ENCODE measurements at regions not wholly inside any gene's neighbourhood (a gene's known extent, or its start where the extent isn't known, plus 50 kb on each side); places are given as distances from the start of the nearest gene placed in this dataset.

DNA sequence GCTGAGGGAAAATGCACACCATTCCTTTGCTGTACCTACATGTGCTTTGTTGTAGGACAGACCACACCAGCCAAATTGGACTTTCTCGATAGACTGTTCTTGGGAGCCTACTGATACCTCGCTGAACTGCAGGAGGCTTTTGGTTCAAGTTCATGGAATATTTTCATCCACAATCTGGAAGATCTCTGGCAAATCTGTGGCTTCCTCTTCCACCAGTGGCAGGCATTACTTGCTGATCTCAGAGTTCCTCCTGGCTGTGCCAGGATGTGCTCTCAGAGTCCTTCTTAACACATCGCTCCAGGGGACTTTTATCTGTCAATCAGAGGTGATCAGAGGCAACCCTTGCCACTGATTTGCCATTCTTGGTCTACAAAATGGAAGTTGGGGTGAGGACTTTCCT, 87.7 kb downstream of the PTGR3 start:
- Histone ChIP-seq H2AFZ (no peak overlapping the region), H4K20me1 (ENCODE audit: insufficient read depth, poor library complexity, severe bottlenecking) (no peaks in the 10 kb centered on the region), H3K27ac (no peak overlapping the region), H3K9me2 (replicated peaks; ENCODE audit: insufficient read depth) (no peaks in the 10 kb centered on the region), H3K4me3 (no peak overlapping the region), H3K36me3 (replicated peaks; ENCODE audit: insufficient read depth, low read depth) (no peaks in the 10 kb centered on the region), H3K4me2 (no peak overlapping the region), H3K27me3 (no peaks in the 10 kb centered on the region), H3K79me2 (no peaks in the 10 kb centered on the region), H3K9me3 (ENCODE audit: low read depth) (no peaks in the 10 kb centered on the region), H3K4me1 (ENCODE audit: insufficient read depth) (no peaks in the 10 kb centered on the region)
- WGBS (ENCODE audit: low lambda C conversion rate, missing lambda C conversion rate) = 85% methylated on average over 3 of the region's 3 CpGs
- DNase-seq (ENCODE audit: low spot score) = no peak
- TF ChIP-seq EZH2phosphoT487 (IDR thresholded peaks at IDR 0.05; ENCODE audit: low read depth, severe bottlenecking, unreplicated experiment) = no peak
- TF ChIP-seq EZH2 (IDR thresholded peaks at IDR 0.05; ENCODE audit: borderline replicate concordance) = no peak
- TF ChIP-seq, protein P1, sequence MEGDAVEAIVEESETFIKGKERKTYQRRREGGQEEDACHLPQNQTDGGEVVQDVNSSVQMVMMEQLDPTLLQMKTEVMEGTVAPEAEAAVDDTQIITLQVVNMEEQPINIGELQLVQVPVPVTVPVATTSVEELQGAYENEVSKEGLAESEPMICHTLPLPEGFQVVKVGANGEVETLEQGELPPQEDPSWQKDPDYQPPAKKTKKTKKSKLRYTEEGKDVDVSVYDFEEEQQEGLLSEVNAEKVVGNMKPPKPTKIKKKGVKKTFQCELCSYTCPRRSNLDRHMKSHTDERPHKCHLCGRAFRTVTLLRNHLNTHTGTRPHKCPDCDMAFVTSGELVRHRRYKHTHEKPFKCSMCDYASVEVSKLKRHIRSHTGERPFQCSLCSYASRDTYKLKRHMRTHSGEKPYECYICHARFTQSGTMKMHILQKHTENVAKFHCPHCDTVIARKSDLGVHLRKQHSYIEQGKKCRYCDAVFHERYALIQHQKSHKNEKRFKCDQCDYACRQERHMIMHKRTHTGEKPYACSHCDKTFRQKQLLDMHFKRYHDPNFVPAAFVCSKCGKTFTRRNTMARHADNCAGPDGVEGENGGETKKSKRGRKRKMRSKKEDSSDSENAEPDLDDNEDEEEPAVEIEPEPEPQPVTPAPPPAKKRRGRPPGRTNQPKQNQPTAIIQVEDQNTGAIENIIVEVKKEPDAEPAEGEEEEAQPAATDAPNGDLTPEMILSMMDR (IDR thresholded peaks at IDR 0.05; ENCODE audit: poor library complexity) = no peak

- Histone ChIP-seq H3K9me3 (ENCODE audit: low read depth) (no peaks in the 10 kb centered on the region), H4K20me1 (ENCODE audit: insufficient read depth, poor library complexity, severe bottlenecking) (no peaks in the 10 kb centered on the region), H3K4me1 (ENCODE audit: insufficient read depth) (no peaks in the 10 kb centered on the region), H3K9me2 (replicated peaks; ENCODE audit: insufficient read depth) (no peaks in the 10 kb centered on the region), H3K27ac (no peak overlapping the region), H3K4me3 (no peak overlapping the region), H2AFZ (no peak overlapping the region), H3K36me3 (replicated peaks; ENCODE audit: insufficient read depth, low read depth) (no peaks in the 10 kb centered on the region), H3K79me2 (no peaks in the 10 kb centered on the region), H3K27me3 (no peaks in the 10 kb centered on the region), H3K4me2 (no peak overlapping the region)
- 93% methylated on average over 13 of the region's 13 CpGs for whole genome bisulfite sequencing (ENCODE audit: low lambda C conversion rate, missing lambda C conversion rate)
- TF ChIP-seq EZH2 (IDR thresholded peaks at IDR 0.05; ENCODE audit: borderline replicate concordance) (no peak), EZH2phosphoT487 (IDR thresholded peaks at IDR 0.05; ENCODE audit: low read depth, severe bottlenecking, unreplicated experiment) (no peak)
- TF ChIP-seq, protein P1 (IDR thresholded peaks at IDR 0.05; ENCODE audit: poor library complexity) = no peak
- DNase-seq (ENCODE audit: low spot score) = no peak
Observed at GRCh38 chr18:75120521-75120920, 88.4 kb downstream of the PTGR3 start.

- Histone ChIP-seq H3K4me1 (ENCODE audit: insufficient read depth) (peaks cover 3% of the 10 kb centered on the region), H3K36me3 (replicated peaks; ENCODE audit: insufficient read depth, low read depth) (no peaks in the 10 kb centered on the region), H3K27me3 (no peaks in the 10 kb centered on the region), H3K27ac (no peak overlapping the region), H3K4me3 (no peak overlapping the region), H3K79me2 (no peaks in the 10 kb centered on the region), H3K9me2 (replicated peaks; ENCODE audit: insufficient read depth) (no peaks in the 10 kb centered on the region), H3K9me3 (ENCODE audit: low read depth) (no peaks in the 10 kb centered on the region), H2AFZ (no peak overlapping the region), H3K4me2 (no peak overlapping the region), H4K20me1 (ENCODE audit: insufficient read depth, poor library complexity, severe bottlenecking) (no peaks in the 10 kb centered on the region)
- 88% methylated on average over 5 of the region's 5 CpGs for WGBS (ENCODE audit: low lambda C conversion rate, missing lambda C conversion rate)
- no peak for DNase-seq (ENCODE audit: low spot score)
- TF ChIP-seq EZH2phosphoT487 (IDR thresholded peaks at IDR 0.05; ENCODE audit: low read depth, severe bottlenecking, unreplicated experiment) = no peak
- TF ChIP-seq EZH2 (IDR thresholded peaks at IDR 0.05; ENCODE audit: borderline replicate concordance) = no peak
- TF ChIP-seq, protein P1 (IDR thresholded peaks at IDR 0.05; ENCODE audit: poor library complexity) = no peak
Observed at GRCh38 chr18:75116809-75117208, 92.1 kb downstream of the PTGR3 start.

- DNase-seq (ENCODE audit: low spot score) = no peak
- H3K4me2 ChIP-seq = no peak overlapping the region
- no peaks in the 10 kb centered on the region for H4K20me1 ChIP-seq (ENCODE audit: insufficient read depth, poor library complexity, severe bottlenecking)
- no peaks in the 10 kb centered on the region for H3K79me2 ChIP-seq
- H3K4me1 ChIP-seq (ENCODE audit: insufficient read depth) = peaks cover 3% of the 10 kb centered on the region
- 60% methylated on average over 7 of the region's 7 CpGs for WGBS (ENCODE audit: low lambda C conversion rate, missing lambda C conversion rate)
- H3K36me3 ChIP-seq (replicated peaks; ENCODE audit: insufficient read depth, low read depth) = no peaks in the 10 kb centered on the region
- no peak overlapping the region for H2AFZ ChIP-seq
- no peaks in the 10 kb centered on the region for H3K27me3 ChIP-seq
- TF ChIP-seq, protein P1 (IDR thresholded peaks at IDR 0.05; ENCODE audit: poor library complexity) = no peak
- no peak for TF ChIP-seq EZH2 (IDR thresholded peaks at IDR 0.05; ENCODE audit: borderline replicate concordance)
- TF ChIP-seq EZH2phosphoT487 (IDR thresholded peaks at IDR 0.05; ENCODE audit: low read depth, severe bottlenecking, unreplicated experiment) = no peak
- no peaks in the 10 kb centered on the region for H3K9me3 ChIP-seq (ENCODE audit: low read depth)
- H3K4me3 ChIP-seq = no peak overlapping the region
- no peak overlapping the region for H3K27ac ChIP-seq
- H3K9me2 ChIP-seq (replicated peaks; ENCODE audit: insufficient read depth) = no peaks in the 10 kb centered on the region
Observed at GRCh38 chr18:75116165-75116564, 92.8 kb downstream of the PTGR3 start.

All from hepatocyte (in vitro differentiated cells).